HG03457 (cell line): ENCODE measurements at regions not wholly inside any gene's neighbourhood (a gene's known extent, or its start where the extent isn't known, plus 50 kb on each side); places are given as distances from the start of the nearest gene placed in this dataset.
"Not testable (repeated sequence)": the region's sequence is repeated elsewhere in the genome, so short reads cannot be mapped to it uniquely, and the experiment has no call there.

Experiments used
- ATAC-seq: cut with Tn5 transposase; IDR thresholded peaks from one replicate; pipeline ENCODE4 v1.9.1; 2021; ENCODE audit warnings: moderate number of reproducible peaks; ENCODE audit not compliant: unreplicated experiment

DNA sequence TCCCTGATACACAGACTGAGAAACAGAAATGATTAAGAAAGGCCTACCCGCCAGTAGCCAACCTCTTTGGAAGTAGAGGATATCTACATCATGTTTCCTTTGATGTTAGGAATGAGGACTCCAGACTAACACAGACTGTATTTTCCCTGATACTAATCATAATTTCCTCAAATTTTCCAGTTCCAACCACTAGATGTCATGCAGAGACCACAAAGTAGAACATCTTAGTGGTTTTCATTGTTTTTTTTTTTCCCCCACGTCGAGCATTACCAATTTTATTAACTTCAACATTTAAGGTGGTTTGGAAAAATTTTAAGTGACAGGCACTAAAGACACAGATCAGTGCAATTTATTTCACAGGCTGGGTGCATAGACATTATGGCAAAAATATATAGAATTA, 303.6 kb downstream of the ANKRD30BL start:
- not testable (repeated sequence) for ATAC-seq
